K562 (cell line): ENCODE measurements at regions not wholly inside any gene's neighbourhood (a gene's known extent, or its start where the extent isn't known, plus 50 kb on each side); places are given as distances from the start of the nearest gene placed in this dataset.

Experiments
- ATAC-seq: fragments of 200-7000 bp; cut with Tn5 transposase; 3 replicates; pipeline ENCODE4 v1.9.1; 2020; ENCODE audit warnings: moderate library complexity
- BruUV-seq: library from RNA; stranded (reverse); fragments of 400-500 nt; replicated peaks from 2 replicates; lab custom pipeline; 2021; lab: Mats Ljungman, UMichigan
- CTCF ChIA-PET: fragments of 300-600 bp; formaldehyde crosslinking; extraction: SDS; loops from one replicate; lab custom pipeline; 2021; ENCODE audit warnings: low intra/inter-chr PET ratio; lab: Yijun Ruan, JAX
- POLR2A ChIA-PET: fragments of 300-600, 350-650 bp; sonication (Branson Sonifier 250); formaldehyde crosslinking; extraction: SDS; loops from one replicate; lab custom pipeline; 2021; ENCODE audit warnings: antibody characterized with exemption, inconsistent platforms; lab: Yijun Ruan, JAX
- DNase-seq, 4 experiments: peaks; one replicate each; pipeline versions ENCODE4 v3.0.0 to v3.0.0-alpha.2; 2011 to 2018; ENCODE audit warnings: low spot score in 3 of 4, mixed read lengths in 3 of 4; ENCODE audit errors: extremely low read depth in 1 of 4
- FAIRE-seq: peaks from 2 replicates; lab custom pipeline; 2011; peaks lifted over from hg19 to GRCh38; lab: Jason Lieb, UNC
- H2AFZ ChIP-seq: 2 replicates; pipeline ENCODE4 v1.6.0; 2011; ENCODE audit warnings: low read depth, low read length, control low read depth, inconsistent platforms
- H3K27ac ChIP-seq: fragments of 200-600 bp; 3 replicates; pipeline ENCODE4 v1.8.0; 2011; ENCODE audit warnings: low read depth, mild to moderate bottlenecking, control low read depth, inconsistent platforms, low read length, moderate library complexity, mixed read lengths; ENCODE audit errors: extremely low read depth
- H3K27me3 ChIP-seq, 2 experiments: fragments of 300-600 bp in 1 of 2; 2 replicates in 1 of 2; 3 replicates in 1 of 2; pipeline versions ENCODE4 v1.6.0 to v1.8.0; 2011; ENCODE audit warnings: inconsistent platforms in 2 of 2, low read length in 2 of 2, mild to moderate bottlenecking in 1 of 2, mixed read lengths in 1 of 2, moderate library complexity in 1 of 2; ENCODE audit not compliant: control insufficient read depth in 2 of 2, insufficient read depth in 2 of 2
- H3K36me3 ChIP-seq: fragments of 300-600 bp; 3 replicates; pipeline ENCODE4 v1.8.0; 2011; ENCODE audit warnings: mild to moderate bottlenecking, low read length, inconsistent platforms; ENCODE audit not compliant: control insufficient read depth, insufficient read depth
- H3K4me1 ChIP-seq, 2 experiments: fragments of 200-600 bp in 1 of 2; replicated peaks in 1 of 2; 2 replicates in 1 of 2; 3 replicates in 1 of 2; pipeline versions ENCODE4 v1.5.1 to v1.8.0; 2011; ENCODE audit warnings: inconsistent platforms in 2 of 2, low read length in 2 of 2, mild to moderate bottlenecking in 1 of 2, mixed read lengths in 1 of 2, moderate library complexity in 1 of 2; ENCODE audit not compliant: control insufficient read depth in 2 of 2, insufficient read depth in 2 of 2
- H3K4me2 ChIP-seq: 2 replicates; pipeline ENCODE4 v1.6.1; 2011; ENCODE audit warnings: low read length, control low read depth, inconsistent platforms, mixed read lengths; ENCODE audit not compliant: insufficient read depth
- H3K4me3 ChIP-seq: fragments of 200-600 bp; sonication (generic), shearing (Covaris generic); 2 replicates; pipeline ENCODE4 v1.5.1; 2016; ENCODE audit warnings: control low read depth, inconsistent platforms
- H3K79me2 ChIP-seq: fragments of 200-600 bp; 3 replicates; pipeline ENCODE4 v1.8.0; 2011; ENCODE audit warnings: low read length, inconsistent platforms; ENCODE audit not compliant: control insufficient read depth, insufficient read depth
- H3K9ac ChIP-seq, 2 experiments: 2 replicates each; pipeline versions ENCODE4 v1.6.0 to v1.6.1; 2011; ENCODE audit warnings: low read depth in 2 of 2, low read length in 2 of 2, control low read depth in 1 of 2, inconsistent platforms in 1 of 2, mild to moderate bottlenecking in 1 of 2, mixed read lengths in 1 of 2; ENCODE audit not compliant: insufficient read depth in 1 of 2
- H3K9me1 ChIP-seq: one replicate; pipeline ENCODE4 v1.6.0; 2011; ENCODE audit warnings: inconsistent platforms, mild to moderate bottlenecking, low read length, moderate library complexity; ENCODE audit not compliant: control insufficient read depth, insufficient read depth
- H3K9me3 ChIP-seq: replicated peaks from 2 replicates; pipeline ENCODE4 v1.5.1; 2011; ENCODE audit warnings: low read depth, low read length, inconsistent platforms; ENCODE audit not compliant: control insufficient read depth, insufficient read depth
- H4K20me1 ChIP-seq: replicated peaks from 2 replicates; pipeline ENCODE4 v1.6.1; 2011; ENCODE audit warnings: low read length, inconsistent platforms, mixed read lengths; ENCODE audit not compliant: control insufficient read depth, insufficient read depth
- ARID1B ChIP-seq: fragments of 450-650 bp; IDR thresholded peaks from 2 replicates; pipeline ENCODE4 v1.6.1; 2016; ENCODE audit warnings: antibody characterized with exemption, mild to moderate bottlenecking, inconsistent platforms
- BMI1 ChIP-seq: fragments of 150-350 bp; IDR thresholded peaks from 2 replicates; pipeline ENCODE4 v1.6.1; 2014; ENCODE audit warnings: low read length
- GTF2A2 ChIP-seq: IDR thresholded peaks from 2 replicates; pipeline ENCODE4 v1.6.1; 2016; ENCODE audit warnings: mild to moderate bottlenecking, missing genetic modification characterization, missing compliant biosample characterization
- HSF4 ChIP-seq: fragments of 250-450 bp; sonication (Bioruptor Pico); IDR thresholded peaks from 2 replicates; pipeline ENCODE4 v2.1.2; 2022; ENCODE audit warnings: mild to moderate bottlenecking, moderate library complexity, borderline replicate concordance
- SETDB1 ChIP-seq: IDR thresholded peaks from one replicate; pipeline ENCODE4 v1.6.1; 2012; ENCODE audit warnings: low read length, control low read depth, inconsistent platforms
- STAT5A ChIP-seq: IDR thresholded peaks from 2 replicates; pipeline ENCODE4 v1.6.1; 2012; ENCODE audit warnings: low read length, inconsistent platforms, borderline replicate concordance
- ZKSCAN3 ChIP-seq: fragments of 250-450 bp; sonication (Bioruptor Pico); IDR thresholded peaks from 2 replicates; pipeline ENCODE4 v1.4.0; 2020
- ZNF507 ChIP-seq: conservative IDR thresholded peaks from 2 replicates; pipeline ENCODE4 v1.6.1; 2017; ENCODE audit warnings: missing genetic modification characterization, missing compliant biosample characterization
- ZNF551 ChIP-seq: fragments of 250-450 bp; sonication (Bioruptor Pico); IDR thresholded peaks from 2 replicates; pipeline ENCODE4 v1.5.0; 2021; ENCODE audit warnings: mild to moderate bottlenecking, moderate library complexity
- WGBS: fragments of 100-300 bp; shearing (Covaris generic); methylation state at CpG from one replicate; pipeline ENCODE4 v1.1.6; 2016; ENCODE audit warnings: low coverage, mixed read lengths; ENCODE audit not compliant: insufficient coverage; ENCODE audit errors: missing lambda C conversion rate; 5-methylcytosine and 5-hydroxymethylcytosine counted together
- in situ Hi-C: fragments of 300-500 bp; cut with MboI; formaldehyde crosslinking; loops from 4 replicates; pipeline ENCODE4 v1.15.0; 2018; ENCODE audit warnings: inconsistent platforms, mixed read lengths
- intact Hi-C: fragments of 100-400 bp; cut with micrococcal nuclease; formaldehyde crosslinking; loops from 2 replicates; pipeline ENCODE4 v1.14.2; 2022
- TF ChIP-seq, protein P1 (sequence below): fragments of 250-450 bp; sonication (Bioruptor Pico); IDR thresholded peaks from 2 replicates; pipeline ENCODE4 v1.5.0; 2021; ENCODE audit warnings: mild to moderate bottlenecking, moderate library complexity

DNA sequence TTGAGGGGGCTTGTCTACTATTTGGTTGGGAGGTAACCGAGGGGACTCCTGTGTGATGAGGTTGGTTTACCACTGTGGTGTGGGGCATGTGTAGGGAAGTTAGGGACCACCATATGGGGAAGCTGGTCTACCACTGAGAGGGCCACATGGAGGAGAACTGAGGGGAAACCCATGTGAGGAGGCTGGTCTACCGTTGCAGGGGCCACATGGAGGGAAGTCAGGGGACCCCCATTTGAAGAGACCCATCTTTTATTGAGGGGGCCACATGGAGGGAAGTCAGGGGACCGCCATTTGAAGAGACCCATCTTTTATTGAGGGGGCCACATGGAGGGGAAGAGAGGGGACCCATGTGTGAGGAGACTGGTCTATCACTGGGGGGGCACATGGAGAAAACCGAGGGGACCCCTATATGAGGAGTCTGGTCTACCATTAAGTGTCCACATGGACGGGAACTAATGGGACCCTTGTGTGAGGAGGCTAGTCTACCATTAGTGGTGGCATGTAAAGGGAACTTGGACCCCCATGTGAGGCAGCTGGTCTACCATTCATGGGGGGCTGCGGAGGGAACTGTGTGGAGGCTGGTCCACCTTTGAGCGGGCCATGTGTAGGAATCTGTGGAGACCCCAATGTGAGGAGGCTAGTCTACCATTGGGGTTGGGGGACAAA, 165.5 kb downstream of the FBLN2 start:
- no peak for DNase-seq
- no TSS peak for BruUV-seq

More for the DNA sequence above, 165.5 kb downstream of the FBLN2 start:
- H3K9ac ChIP-seq: no peak overlapping the region
- no peak overlapping the region for H2AFZ ChIP-seq
- no peaks in the 10 kb centered on the region for H3K79me2 ChIP-seq
- H3K36me3 ChIP-seq: no peaks in the 10 kb centered on the region
- no peak for TF ChIP-seq ZNF507
- no peak for TF ChIP-seq GTF2A2 (tag)
- TF ChIP-seq, protein P1, sequence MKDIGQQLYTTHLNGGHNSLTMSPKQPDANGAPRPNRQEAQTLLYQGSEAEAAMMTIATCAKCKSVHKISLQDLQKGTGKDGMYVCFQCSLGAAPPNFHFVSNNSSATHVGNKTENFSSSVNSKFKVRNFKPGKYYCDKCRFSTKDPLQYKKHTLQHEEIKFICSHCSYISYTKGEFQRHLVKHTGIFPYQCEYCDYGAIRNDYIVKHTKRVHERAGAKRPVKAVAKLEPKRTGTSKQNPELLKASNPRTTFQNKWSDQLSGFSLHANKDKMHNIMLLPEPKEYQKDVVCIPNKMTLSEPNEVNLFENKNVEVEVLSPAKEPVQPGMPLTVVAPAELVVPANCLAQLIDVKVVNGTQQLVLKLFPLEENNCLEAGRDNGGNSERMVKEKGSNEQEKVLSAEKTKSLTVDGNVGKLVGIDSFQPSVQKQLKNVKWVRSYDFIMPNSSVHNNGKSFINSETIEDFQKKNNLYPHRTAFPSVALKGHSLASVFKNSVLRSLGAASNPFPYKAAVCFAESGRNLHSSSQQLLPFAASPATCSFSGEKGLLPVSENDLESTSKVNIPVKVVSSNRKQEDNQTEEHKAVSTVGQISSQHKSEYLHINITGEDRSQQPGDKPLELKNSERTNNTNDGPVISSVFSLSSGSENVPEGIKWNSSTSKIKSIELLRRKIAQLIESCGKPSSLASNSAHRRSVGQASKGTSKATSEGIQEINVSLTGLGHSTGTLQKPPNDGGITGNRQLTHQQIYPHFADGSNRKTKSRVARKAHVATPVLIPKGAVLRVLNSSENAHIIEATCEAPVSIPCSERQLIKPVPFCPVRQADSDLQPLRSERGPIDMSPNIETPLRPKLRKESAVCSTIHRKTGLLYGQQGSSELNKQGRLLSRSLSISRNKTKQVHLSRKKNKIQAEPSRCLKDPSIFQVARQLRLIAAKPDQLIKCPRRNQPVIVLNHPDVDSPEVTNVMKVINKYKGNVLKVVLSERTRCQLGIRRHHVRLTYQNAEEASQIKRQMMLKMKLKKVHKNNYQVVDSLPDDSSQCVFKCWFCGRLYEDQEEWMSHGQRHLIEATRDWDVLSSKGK: no peak
- TF ChIP-seq ZNF551: no peak
- no peak for TF ChIP-seq BMI1
- TF ChIP-seq ZKSCAN3 (CRISPR knock-in tag): no peak
- TF ChIP-seq HSF4 (CRISPR knock-in tag): no peak
- TF ChIP-seq SETDB1: no peak
- TF ChIP-seq ARID1B: no peak
- no peak for TF ChIP-seq STAT5A
- no peak overlapping the region for H3K27ac ChIP-seq
- intact Hi-C loops (no loop called here), in situ Hi-C loops (no loop called here)
- H3K4me1 ChIP-seq: no peaks in the 10 kb centered on the region
- H3K4me2 ChIP-seq: no peak overlapping the region
- ATAC-seq: no peak
- H3K27me3 ChIP-seq: no peaks in the 10 kb centered on the region
- POLR2A ChIA-PET: no interaction called here
- CTCF ChIA-PET: no interaction called here
- no peak overlapping the region for H3K4me3 ChIP-seq
- no peaks in the 10 kb centered on the region for H3K9me1 ChIP-seq
- FAIRE-seq: no peak
- no peaks in the 10 kb centered on the region for H4K20me1 ChIP-seq
- WGBS: 2% methylated on average over 7 of the region's 7 CpGs
- H3K9me3 ChIP-seq: no peaks in the 10 kb centered on the region
